ENCODE measurements at regions not wholly inside any gene's neighbourhood (a gene's known extent, or its start where the extent isn't known, plus 50 kb on each side); places are given as distances from the start of the nearest gene placed in this dataset.

DNA sequence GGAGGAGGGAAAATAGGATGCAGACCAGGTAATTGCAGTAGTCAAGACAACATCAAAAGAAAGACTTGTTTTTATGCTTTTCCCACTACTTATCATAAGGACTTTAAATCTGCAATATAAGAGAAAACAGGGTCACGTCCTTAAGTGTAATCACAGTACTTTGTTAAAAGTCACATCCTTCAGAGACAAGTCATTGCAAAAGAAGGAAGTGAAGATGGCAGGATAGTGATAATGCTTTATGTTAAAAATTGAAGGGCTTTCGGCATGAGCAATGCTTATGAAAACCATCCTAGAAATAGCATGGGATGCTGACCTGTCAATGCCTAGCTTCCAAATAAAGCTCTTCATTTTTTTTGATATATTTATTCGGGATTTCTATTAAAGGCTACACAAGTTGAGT is 110.2 kb upstream of the TENM3 start:
- no peak for DNase-seq (ENCODE audit: low read depth)

GRCh38 chr4:182134261-182134660 is 108.9 kb upstream of the TENM3 start:
- no peak for DNase-seq (ENCODE audit: low read depth)

- no peak for DNase-seq (ENCODE audit: low read depth)
Measured at GRCh38 chr4:182136201-182136600, 107.0 kb upstream of the TENM3 start.

- no peak for DNase-seq (ENCODE audit: low read depth)
Measured at GRCh38 chr4:182137343-182137742, 105.9 kb upstream of the TENM3 start.

- DNase-seq (ENCODE audit: low read depth), result no peak
Measured at GRCh38 chr4:182139491-182139890, 103.7 kb upstream of the TENM3 start.

GRCh38 chr4:182140547-182140946 is 102.7 kb upstream of the TENM3 start:
- no peak for DNase-seq (ENCODE audit: low read depth)

DNA sequence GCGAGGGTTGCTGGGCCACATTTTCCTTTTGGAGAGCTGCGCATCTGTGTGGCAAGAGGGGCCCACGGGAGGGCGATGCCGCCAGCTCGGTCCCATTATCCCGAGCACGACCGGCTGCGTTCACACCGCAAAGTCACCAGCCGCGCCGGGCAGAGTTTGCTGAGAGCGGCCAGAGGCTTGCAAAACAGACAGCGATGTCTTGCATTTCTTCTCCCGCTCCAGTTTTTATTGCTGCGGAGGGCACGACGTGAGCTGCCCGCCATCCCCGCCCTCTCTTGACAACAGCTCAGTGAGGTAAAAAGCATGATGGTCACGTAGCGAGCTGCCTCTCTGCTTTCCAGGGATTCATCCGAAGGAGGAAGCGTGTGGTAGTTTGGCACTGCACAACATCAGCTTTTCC is 102.1 kb upstream of the TENM3 start:
- DNase-seq (ENCODE audit: low read depth), result no peak

DNA sequence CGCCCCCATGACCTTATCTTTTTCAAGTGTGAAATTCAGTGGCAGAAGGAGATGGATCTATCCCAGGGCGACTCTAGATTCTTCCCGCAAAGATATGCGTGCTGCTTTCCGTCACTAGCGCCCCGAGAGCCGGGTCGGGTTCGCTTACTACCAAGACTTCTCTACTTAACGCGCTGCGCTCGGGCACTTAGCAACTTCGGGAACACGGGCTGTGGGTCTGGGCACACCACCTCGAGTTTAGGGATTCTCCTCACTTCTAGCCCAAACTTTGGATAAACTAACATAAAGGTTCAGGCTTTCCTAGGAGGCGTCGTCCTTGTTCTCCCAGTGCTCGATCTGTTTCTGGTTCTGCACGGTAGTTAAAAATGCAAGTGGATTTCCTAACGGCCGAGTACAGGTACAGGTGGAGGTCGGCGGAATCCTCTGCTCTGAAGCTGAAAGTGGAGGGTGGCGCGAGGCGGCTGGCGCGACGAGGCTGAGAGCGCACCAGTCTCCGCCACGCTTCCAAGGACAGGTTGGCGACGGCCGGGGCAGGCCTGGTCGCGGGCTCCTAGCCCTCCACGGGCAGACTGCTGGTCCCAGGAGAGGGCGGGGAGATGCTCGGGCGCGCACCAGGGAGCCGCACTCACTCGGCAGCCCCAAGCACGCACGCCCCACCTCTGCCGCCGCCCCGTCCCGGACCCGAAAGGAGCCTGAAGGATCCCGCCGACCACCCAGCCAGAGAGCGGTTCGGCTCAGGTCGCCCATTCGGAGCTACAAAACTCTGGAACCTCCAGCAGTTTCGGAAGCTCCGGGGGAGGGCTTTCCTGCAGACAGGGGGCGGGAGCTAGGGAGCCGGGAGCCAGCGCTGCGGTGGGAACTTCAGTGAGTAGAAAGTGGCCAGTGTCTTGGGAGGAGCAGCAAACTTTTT is 100.8 kb upstream of the TENM3 start:
- no peak for DNase-seq (ENCODE audit: low read depth)

GRCh38 chr4:182143086-182143821 is 99.9 kb upstream of the TENM3 start:
- peak; percentile 36 for DNase-seq (ENCODE audit: low read depth)

GRCh38 chr4:182143822-182144625 is 99.2 kb upstream of the TENM3 start:
- peak; percentile 81 for DNase-seq (ENCODE audit: low read depth)

DNA sequence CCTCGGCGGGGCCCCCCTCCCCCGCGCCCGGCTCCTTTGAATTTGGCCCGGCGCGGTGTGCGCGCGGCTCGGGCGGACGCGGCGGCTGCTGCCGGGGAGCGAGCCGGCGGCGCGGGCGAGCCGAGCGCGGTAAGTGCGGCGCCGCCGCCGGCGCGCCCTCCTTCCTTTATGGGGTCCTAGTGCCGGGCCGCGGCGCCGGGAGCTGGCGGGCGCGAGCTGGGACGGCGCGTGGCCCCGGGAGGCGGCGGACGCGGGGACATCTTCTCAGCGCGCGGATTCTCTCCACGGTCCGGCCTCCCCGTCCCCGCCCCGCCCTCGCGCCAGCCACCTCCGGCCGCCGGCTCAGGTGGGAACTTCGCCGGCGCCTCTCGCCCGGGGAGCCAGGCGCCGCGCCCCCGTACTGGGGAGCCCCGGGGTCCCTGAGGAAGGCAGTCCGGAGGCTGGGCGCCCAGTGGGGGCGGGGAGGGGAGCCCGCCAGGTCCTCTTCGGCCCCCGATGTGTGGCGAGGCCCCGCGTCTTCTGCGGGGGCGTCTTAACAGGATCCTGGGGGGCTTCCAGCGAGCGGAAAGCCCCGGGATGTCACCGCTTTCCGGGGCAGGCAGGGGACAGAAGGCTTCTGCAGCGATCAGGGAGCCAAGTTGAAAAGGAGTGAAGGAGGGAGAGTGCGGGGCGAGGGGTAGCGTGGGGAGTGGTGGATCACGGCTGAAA is 98.4 kb upstream of the TENM3 start:
- no peak for DNase-seq (ENCODE audit: low read depth)

DNA sequence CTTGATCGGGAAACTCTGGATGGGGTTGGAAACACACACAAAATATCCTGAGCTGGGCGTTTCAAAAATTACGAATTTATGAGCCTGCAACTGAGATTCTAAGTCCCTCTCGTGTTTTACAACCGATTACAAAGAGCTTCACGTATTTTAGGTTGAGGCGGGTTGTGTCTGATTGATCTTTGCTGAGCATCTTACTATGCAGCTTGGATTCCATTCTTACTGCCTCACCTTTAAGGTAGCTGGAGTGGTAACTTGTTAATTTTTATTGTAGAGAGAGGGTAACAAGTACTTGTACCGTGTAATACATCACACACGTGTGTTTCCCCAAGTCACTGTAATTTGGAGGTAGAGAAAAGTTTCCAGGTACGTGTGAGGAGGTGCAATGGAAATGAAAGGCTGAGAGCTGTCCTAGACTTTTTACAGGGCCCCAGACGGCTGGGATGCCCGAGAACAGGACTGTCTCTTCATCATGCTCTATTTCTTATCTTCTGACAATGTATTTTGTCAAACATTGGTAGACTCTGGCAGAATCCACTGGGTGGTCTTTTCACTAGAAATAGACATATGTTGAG is 97.8 kb upstream of the TENM3 start:
- no peak for DNase-seq (ENCODE audit: low read depth)

GRCh38 chr4:182147391-182147790 is 95.8 kb upstream of the TENM3 start:
- no peak for DNase-seq (ENCODE audit: low read depth)

- no peak for DNase-seq (ENCODE audit: low read depth)
Measured at GRCh38 chr4:182150645-182151044, 92.6 kb upstream of the TENM3 start.

- no peak for DNase-seq (ENCODE audit: low read depth)
Measured at GRCh38 chr4:182155806-182156205, 87.4 kb upstream of the TENM3 start.

DNA sequence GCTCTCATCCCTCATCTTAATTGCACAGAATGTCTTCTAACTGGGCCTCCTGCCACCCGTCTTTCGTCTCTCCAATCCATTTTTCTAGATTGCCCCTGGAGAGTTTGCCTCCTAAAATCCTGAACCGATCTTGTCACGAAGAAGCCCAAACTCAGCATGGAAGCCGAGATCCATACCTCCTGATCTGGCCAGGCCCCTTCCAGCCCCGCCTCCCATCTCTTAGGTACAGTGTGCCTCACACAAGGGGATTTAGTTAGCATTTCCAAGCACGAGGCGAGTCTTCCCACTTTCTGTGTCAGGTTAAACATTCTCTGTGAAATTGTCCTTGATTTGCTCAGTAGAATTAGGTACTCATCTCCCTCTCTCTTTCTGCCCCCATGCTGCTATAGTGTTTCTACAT is 80.0 kb upstream of the TENM3 start:
- DNase-seq (ENCODE audit: low read depth), result no peak

DNA sequence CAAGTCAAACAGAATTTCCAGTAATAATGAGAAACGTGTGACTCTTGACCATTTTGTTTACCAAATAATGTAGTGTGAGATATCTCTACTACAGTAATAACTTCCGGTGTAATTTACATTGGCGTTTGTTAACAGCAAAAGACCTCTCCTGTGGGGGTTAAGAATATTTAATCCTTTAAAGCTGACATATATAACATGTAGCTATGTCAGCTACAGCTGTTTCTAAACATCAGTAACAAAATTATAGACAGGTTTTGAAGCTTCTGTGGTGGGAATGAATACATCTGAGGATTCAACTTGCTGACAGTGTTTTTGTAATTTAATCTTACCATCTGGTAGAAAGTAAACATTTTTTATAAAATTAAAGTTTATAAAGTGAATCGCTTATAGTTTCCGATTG is 73.6 kb upstream of the TENM3 start:
- DNase-seq (ENCODE audit: low read depth), result no peak

DNA sequence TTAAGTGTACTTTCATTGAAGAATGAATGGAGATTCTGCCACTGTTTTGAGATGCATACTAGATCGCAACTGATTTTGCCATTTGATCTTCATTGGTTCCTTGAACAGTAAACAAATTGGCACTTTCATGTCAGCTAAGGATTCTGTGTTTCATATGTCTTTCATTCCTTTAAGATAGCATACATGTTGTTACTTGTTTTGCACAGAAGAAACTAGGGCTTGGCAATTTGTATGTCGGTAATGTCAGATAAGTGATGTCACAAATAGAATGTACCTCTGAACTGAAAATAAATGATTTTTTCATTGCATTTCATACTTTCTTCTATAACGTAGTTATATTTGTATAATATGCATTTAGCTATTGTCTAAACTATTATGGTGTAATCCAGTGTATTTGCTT is 73.2 kb upstream of the TENM3 start:
- DNase-seq (ENCODE audit: low read depth), result no peak

DNA sequence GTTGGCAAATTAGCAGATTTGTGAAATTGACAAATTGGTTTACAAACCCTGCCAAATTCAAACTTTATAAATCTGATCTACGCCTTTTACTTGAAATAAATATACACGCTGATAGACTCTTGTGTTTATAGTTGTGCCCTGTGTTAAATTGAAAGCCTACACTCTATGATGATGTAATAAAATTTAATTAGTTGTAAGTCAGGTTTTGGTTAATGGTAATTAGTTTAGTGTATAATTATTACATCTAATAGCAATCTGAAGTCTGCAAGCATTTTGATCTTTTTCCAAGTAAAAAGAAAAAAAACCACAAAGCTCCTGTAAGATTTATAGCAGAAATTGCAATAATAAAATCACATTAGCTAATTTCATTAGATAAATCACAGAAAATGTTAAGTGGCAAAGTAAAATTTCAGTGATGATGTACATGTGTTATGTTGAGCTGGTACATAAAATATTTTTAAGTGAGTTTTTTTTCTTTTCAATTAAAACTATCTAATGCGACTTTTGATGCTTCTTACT is 72.7 kb upstream of the TENM3 start:
- no peak for DNase-seq (ENCODE audit: low read depth)

GRCh38 chr4:182174979-182175378 is 68.2 kb upstream of the TENM3 start:
- no peak for DNase-seq (ENCODE audit: low read depth)

Data from RPMI7951 (cell line).